GM18873 (cell line): ENCODE measurements at regions not wholly inside any gene's neighbourhood (a gene's known extent, or its start where the extent isn't known, plus 50 kb on each side); places are given as distances from the start of the nearest gene placed in this dataset.

Experiments used
- ATAC-seq: cut with Tn5 transposase; IDR thresholded peaks from one replicate; pipeline ENCODE4 v1.9.1; 2021; ENCODE audit warnings: mild to moderate bottlenecking, moderate library complexity, moderate number of reproducible peaks; ENCODE audit not compliant: unreplicated experiment, low FRiP score

DNA sequence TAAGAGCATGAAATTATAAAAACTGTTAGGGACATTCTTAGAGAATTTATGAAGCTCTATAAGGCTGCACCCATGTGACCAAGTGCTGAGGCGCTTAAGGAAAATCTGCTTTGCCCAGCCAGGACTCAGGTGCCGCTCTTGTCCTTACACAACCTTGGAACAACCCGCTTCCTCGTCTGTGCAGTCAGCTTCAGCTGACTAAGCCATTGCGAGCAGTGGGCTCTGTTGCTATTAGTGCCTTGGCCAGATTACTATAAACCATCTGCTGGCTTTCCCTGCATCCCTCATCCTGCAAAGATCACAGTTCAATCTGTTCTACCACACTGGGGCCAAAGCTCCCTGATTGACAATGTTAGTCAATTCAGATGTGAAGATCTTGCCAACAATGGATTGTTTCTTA, 89.1 kb upstream of the E2F3 start:
- no peak for ATAC-seq

DNA sequence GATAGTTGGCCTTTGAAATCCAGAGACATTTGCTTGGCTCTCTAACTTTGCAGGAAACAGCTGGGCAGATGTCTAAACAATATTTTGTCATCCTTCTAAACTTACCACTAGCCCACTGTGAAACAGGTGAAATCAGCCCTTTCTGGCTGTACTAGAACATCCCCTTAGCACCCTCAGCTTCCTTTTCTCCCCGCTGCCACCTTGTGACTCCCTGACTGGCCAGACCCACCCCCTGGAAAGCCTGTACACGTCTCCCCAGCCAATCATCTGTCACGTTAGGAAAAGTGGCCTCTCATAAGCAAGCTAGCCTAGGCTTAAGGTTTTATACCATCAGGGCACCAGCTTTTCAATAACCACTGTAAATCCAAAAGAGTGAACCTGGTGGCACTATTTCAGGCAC, 88.6 kb upstream of the E2F3 start:
- no peak for ATAC-seq

DNA sequence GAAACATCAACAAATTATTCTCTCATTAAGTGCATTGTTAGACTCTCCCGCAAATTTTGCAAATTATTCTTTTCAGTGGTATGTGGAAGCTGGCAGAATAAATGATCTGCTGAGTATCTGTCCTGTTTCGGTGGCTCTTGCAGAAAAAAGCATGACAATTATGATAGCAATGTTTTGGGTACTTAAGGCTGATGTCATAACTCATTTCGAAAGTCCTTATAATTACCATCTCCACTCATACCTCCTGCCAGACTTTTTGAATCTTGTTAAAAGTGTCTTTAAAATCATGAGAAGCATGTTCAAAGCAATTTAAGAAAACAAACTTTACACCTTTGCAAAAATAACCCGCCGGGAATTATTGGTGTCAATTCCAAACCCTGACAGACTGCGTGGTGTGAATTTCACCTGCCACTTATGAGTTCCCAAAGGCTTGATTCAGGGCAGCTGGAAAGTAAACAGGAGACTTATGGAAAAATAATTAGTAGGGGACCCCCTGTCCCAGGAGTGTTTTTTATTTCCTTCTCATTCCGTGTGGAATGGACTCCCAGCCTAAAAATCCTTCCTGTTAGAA, 87.6 kb upstream of the E2F3 start:
- no peak for ATAC-seq

DNA sequence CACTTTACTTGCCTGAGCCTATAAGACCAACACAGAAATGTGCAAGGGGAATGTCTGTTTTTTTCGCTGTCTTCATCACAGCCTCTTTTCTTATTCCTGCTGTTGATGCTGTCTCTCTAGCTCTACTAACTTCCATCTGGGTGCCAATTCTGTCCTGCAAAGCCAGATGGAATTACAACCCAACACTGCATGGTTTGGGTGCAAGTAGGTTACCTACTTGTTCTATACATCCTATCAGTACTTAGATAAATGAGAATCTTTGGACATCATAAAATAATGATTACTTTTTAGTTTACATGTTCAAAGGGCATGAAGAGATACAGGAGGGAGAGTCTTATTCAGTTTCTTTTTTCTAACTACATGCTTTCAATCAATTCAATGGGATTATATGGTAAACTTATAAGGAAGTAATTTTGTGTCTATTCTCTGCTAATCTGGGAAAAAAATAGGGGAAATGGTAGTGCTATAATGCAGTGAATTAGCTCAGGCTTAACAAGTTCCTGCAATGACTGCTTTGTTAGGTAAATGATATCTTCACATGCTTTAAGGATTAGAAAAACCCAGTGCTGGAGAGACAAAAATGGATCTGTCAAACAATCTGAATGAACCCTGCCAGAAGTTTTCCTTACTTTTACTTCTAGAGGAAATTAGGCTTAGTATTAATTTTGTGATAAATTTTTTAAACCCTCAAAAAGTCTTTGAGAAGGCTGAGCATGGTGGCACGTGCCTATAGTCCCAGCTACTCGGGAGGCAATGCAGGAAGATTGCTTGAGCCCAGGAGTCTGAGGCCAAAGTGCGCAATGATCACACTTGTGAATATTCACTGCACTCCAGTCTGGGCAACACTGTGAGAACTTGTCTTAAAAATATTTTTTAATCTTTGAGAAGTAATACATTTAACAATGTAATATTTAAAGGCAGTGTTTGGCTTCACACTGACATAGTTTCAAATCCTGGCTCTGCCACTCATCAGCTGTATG, 86.5 kb upstream of the E2F3 start:
- no peak for ATAC-seq

DNA sequence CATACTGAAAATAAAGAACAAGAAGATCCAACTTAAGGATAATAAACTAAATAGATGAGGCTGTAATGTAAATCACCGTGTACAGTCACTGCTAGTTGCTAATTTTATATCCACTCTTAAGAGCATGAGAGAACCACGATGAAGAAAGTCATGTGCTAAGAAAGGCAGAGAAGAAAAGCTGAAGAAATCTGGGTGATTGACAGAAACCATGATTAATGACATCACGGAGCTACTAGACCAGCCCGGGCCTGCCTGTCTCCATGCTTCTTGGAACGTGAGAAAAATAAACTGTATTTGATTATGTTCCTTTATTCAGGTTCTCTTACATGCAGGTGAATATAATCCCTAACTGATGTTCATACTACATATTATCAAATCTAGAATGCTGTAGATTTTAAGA, 84.2 kb upstream of the E2F3 start:
- ATAC-seq, result no peak

DNA sequence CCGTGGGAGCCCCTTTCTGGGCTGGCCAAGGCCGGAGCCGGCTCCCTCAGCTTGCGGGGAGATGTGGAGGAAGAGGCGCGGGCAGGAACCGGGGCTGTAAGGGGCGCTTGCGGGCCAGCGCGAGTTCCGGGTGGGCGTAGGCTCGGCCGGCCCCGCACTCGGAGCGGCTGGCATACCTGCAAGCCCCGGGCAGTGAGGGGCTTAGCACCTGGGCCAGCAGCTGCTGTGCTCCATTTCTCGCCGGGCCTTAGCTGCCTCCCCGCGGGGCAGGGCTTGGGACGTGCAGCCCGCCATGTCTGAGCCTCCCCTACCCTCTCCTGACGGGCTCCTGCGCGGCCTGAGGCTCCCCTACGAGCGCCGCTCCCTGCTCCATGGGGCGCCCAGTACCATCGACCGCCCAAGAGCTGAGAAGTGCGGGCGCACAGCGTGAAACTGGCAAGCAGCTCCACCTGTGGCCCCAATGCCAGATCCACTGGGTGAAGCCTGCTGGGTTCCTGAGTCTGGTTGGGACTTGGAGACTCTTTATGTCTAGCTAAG, 82.8 kb upstream of the E2F3 start:
- no peak for ATAC-seq

DNA sequence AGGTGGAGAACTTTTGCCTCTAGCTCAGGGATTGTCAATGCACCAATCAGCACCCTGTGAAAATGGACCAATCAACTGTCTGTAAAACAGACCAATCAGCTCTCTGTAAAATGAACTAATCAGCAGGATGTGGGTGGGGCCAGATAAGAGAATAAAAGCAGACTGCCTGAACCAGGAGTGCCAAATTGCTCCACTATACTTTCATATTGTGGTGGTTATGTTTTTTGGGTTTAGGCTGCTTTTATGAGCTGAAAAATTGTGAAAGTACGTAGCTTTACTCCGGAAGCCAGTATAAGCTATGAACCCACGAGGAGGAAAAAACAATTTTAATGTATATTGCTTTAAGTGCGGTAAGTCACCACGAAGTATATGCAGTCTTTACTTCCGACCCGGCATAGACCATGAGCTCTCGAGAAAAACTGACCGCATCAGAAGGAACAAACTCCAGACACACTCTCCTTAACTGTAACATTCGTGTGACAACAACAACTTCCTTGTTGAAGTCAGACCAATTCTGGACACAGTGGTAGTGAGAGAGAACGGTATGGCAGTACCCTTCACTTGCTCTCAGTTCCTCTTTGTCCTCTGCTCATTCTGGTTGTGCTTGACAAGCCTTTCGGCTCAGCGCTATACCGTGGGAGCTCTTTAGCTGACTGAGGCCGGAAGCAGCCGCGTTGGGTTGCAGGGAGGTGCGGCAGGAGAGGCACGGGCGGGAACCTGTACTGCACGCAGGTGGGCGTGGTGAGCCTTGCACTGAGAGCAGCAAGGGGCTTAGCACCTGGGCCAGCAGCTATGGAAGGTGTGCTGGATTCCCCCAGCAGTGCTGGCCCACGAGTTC, 81.9 kb upstream of the E2F3 start:
- ATAC-seq, result peak; percentile 99

DNA sequence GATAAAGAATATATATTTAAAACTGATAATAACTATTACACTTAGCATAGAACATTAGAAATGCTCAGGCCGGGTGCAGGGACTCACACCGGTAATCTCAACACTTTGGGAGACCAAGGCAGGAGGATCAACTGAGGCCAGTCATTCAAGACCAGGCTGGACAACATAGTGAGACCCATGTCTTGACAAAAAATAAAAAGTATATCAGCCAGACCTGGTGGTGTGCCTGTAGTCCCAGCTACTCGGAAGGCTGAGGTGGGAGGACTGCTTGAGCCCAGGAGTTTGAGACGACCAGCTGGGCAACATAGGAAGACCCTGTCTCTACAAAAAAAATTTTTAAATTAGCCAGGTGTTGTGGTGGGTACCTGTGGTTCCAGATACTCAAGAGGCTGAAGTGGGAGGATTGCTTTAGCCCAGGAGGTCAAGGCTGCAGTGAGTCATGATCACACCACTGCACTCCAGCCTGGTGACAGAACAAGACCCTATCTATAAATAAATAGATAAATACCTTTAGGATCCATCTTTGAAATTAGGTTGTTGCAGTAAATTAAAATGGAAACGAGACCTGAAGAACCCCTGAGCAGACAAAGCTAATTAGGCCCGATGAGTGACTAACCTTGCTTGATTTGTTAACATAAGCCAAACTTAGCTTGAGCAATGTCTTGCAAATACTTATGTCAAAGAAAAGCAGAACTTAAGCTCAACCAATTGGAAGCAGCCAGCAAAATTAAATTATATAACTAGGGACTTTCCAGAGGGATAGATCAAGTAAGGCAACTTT, 75.8 kb upstream of the E2F3 start:
- no peak for ATAC-seq

DNA sequence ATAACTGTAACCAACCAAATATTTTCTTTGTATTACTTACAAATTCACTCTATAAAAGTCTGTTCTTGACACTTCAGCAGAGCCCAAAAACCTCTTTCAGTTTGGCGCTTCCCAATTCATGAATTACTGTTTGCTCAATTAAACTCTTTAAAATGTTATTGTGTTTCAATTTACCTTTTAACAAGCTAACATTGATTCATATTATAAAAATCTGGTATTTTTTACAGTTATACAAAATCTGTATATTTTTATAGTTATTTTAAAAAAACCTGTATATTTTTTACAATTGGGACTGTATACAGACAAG, 75.3 kb upstream of the E2F3 start:
- ATAC-seq, result no peak

DNA sequence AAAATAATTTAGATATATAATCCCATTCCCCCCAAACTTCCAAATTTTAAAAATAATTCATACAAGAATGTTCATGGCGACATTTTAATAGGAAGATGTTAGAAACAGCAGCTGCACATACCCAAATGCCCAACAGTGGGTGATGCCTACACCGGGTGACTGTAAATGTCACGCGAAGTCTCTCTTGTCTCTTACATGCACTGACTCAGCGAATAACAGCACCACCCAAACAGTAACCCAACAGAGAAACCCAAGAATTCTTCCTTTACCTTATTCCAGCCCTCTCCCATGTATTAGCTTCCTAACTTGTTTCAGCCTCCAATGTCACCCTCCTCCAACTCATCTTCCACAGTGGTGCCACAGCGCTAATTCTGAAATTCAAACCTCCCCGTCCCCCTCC, 74.5 kb upstream of the E2F3 start:
- no peak for ATAC-seq

DNA sequence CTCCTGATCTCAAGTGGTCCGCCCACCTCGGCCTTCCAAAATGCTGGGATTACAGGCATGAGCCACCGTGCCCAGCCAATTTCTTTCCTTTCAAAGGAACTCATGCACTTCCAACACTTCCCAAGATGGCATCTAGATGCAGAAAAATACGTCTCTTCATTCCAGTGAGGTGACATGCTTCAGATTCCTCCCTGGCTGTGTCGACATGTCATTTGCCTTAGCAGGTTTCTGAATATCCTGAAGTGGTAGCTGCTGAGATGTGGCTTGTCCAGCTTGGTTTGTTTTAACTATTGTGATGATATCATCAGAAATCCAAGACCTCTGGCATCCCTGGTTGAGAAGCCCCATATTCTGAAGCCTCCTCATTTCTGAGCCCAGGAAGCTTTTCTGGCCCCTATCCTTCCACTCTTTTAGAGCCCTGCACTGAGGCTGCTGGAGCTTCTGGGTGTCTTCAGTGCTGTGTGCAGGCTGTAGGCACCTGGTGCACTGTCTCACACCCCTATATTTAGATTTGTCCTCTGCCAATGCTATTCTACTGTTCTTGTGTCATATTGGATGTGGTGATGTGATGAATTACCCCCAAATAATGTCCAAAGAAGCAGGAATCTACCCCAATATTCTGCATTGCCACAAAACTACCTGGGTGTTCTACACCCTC, 73.3 kb upstream of the E2F3 start:
- ATAC-seq, result no peak

DNA sequence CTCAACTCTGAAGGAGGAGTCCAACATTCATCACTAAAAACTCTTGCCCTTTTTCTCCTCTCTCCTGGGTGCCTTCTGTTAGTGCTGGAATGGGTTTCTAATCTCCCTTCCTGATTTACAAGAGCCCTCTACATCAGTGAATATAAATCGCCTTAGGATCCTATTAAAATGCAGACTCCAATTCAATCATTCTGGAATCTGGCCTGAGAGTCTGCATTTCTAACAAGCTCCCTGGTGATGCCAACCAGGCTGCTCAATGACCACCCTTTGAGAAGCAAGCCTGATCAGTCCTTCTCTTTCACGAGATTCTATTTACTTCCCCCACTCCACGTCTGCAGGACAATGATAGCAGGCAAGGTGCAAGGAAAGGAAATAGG, 72.8 kb upstream of the E2F3 start:
- no peak for ATAC-seq

DNA sequence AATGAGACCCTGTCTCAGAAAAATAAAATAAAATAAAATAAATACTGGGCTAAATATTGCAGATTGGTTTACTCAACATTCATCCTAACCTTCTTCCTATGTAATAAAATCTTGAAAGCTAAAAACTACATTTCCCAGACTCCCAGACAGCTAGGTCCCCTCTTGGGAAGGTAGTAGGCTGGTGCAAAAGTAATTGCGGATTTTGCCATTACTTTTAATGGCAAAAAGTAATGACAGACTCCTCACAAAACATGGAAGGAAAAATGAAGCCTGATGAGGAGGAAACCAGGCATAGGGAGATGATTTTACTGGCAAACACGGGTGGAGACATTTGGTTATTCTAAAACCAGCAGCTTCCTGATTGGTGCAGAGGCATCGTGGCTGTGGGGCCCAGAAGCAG, 70.6 kb upstream of the E2F3 start:
- no peak for ATAC-seq

DNA sequence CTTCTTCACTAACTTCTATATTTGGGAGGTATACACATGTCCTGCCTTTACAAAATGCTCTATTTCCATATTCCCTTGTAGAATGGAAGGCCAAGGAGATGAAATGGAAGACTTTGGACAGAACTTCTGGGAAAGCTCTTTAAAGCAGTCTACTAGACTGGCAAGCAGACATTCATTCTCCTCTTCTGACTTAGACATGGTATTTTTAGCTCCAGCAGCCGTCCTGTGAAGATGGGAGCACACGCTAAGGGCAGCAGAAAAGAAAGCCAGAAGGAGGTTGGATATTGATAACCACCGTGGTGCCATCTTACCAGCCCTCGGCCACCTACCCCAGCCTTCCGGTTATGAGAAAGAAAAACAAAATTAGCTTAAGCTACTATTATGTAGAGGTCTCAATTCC, 70.1 kb upstream of the E2F3 start:
- no peak for ATAC-seq

DNA sequence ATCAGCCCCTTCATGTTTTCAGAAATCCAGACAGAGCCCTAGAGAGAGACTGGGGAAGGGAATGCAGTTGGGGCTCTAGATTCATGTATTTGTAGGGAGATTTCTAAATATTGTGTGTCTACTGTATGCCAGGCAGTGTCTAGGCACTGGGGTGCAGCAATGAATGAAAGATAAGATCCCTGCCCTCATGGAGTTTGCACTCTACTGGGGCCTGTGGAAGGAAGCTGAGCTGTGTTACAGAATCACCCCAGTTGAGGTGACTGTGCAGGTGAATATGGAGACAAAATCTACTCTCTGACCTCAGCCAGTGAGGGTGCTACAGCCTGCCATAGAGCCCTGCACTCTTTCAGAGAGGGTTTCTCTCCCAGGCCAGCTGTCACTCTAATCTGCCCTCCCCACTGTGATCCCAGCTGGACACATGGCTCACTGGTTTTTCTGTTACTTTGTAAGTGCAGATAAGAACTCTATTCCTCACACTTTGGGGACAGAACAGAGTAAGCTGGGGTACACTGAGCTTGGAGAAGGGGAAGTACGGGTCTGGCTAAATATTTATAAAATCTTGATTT, 69.2 kb upstream of the E2F3 start:
- no peak for ATAC-seq

DNA sequence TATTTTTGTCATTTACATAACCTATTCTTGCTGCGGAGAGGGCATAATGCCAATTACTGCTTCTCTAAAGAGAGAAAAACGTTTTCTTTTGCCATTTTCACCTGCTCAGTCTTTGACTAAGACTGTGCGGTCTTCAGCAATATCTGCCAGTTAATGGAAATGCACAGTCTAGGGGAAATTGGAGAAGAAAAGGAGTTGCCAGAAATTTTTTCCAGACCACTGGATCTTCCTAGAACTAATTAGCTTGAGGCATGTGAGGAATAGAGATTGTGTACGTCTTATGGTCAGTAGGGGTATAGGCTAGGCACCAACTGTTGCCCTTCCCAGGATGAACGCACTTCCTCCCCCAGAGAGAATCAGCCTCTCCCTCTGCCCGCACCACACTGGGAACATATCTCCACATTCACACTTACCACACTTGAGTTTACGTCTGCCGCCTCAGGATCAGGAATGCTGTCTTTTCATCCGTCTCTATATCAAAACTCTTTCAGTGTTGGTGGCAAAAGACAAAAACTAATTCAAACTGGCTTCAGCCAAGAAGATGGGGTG, 67.9 kb upstream of the E2F3 start:
- no peak for ATAC-seq

DNA sequence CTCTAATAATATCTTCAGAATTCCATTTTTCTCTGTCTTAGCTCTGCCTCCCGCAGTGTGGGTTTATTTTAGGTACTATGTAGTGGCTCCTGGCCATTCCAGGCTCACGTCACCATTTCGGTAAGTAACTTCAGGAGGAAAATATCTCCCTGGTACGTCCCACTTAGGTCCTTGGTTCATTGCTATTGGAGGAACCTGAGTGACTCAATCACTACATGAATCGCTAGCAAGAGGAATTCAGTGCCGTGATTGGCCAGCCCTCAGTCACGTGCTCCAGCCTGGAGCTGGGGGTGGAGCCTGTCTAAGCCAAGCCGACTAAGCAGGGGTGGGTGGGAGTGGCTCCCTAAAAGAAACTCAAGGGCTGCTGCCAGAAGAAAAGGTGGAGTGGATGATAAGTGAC, 67.3 kb upstream of the E2F3 start:
- no peak for ATAC-seq

DNA sequence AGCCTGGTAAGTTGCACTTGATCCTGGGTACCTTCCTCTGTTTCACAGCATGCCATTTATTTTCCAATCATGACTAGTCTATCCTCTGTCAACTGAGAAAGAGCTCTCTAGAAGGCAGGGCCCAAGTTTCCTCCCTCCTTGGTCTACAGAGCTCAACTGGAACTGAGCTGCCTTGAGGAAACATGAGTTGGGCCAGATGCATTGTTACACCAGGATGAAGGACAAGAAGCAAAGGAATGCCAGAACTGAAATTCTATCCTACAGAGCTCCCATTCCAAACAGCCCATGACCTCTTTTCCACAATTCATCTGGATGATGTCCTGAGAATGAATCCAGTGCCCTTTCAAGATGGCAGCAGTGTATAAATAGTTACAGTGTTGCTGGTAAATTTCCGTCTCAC, 66.7 kb upstream of the E2F3 start:
- no peak for ATAC-seq

DNA sequence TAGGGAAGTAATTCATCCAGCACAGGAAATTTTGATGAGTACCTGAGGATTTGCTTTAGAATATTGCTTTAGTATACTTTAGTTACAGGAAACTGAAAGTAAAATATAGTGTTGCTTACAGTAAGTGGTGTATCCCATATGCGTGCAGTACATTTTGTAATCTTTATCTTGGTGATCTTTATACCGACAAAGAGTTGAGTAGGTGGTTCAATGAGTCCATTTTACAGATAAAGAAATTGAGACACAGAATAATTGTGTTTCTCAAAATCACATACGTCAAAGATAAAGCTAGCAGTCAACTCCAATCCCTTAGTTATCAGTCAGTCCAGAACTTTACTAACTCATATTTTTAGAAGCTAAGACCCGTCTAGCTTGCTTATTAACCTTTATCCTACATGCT, 65.8 kb upstream of the E2F3 start:
- ATAC-seq, result no peak
